KMS-11 (cell line): ENCODE measurements at regions not wholly inside any gene's neighbourhood (a gene's known extent, or its start where the extent isn't known, plus 50 kb on each side); places are given as distances from the start of the nearest gene placed in this dataset.

Experiments used
- H2AFZ ChIP-seq: fragments of 200-600 bp; sonication (generic); 2 replicates; pipeline ENCODE4 v1.6.1; 2016; ENCODE audit warnings: antibody characterized with exemption, mixed run types, low read depth
- H3K27ac ChIP-seq: fragments of 200-600 bp; sonication (generic); 2 replicates; pipeline ENCODE4 v1.6.1; 2016; ENCODE audit warnings: mild to moderate bottlenecking, mixed run types
- H3K27me3 ChIP-seq: fragments of 200-600 bp; sonication (generic); 2 replicates; pipeline ENCODE4 v1.6.1; 2017; ENCODE audit warnings: mild to moderate bottlenecking, low read depth, mixed run types, moderate library complexity; ENCODE audit not compliant: insufficient read depth
- H3K36me3 ChIP-seq: fragments of 200-600 bp; sonication (generic); 2 replicates; pipeline ENCODE4 v1.6.1; 2017; ENCODE audit warnings: mild to moderate bottlenecking, mixed run types; ENCODE audit not compliant: insufficient read depth
- H3K4me1 ChIP-seq: fragments of 200-600 bp; sonication (generic); 2 replicates; pipeline ENCODE4 v1.6.1; 2016; ENCODE audit warnings: mild to moderate bottlenecking, low read depth, mixed run types; ENCODE audit not compliant: poor library complexity, severe bottlenecking
- H3K4me2 ChIP-seq: fragments of 200-600 bp; sonication (generic); 2 replicates; pipeline ENCODE4 v1.7.0; 2016; ENCODE audit warnings: mild to moderate bottlenecking, mixed run types
- H3K4me3 ChIP-seq: fragments of 200-600 bp; sonication (generic); IDR thresholded peaks from 2 replicates; pipeline ENCODE4 v1.6.1; 2017; ENCODE audit warnings: low read depth, low read length, mixed read lengths; ENCODE audit not compliant: insufficient read depth
- H3K79me2 ChIP-seq: fragments of 200-600 bp; sonication (generic); 2 replicates; pipeline ENCODE4 v1.6.1; 2016; ENCODE audit warnings: low read depth, mixed run types; ENCODE audit not compliant: insufficient read depth
- H3K9ac ChIP-seq: fragments of 200-600 bp; sonication (generic); 2 replicates; pipeline ENCODE4 v1.6.1; 2016; ENCODE audit warnings: mild to moderate bottlenecking, mixed run types
- H4K20me1 ChIP-seq: fragments of 200-600 bp; sonication (generic); 2 replicates; pipeline ENCODE4 v1.6.1; 2016; ENCODE audit warnings: mild to moderate bottlenecking, mixed run types; ENCODE audit not compliant: insufficient read depth
- TF ChIP-seq, protein P1 (sequence below): fragments of 200-600 bp; sonication (generic); conservative IDR thresholded peaks from 2 replicates; pipeline ENCODE4 v1.6.1; 2017; ENCODE audit warnings: low read depth, mild to moderate bottlenecking, antibody characterized with exemption, low read length, moderate library complexity, mixed read lengths

DNA sequence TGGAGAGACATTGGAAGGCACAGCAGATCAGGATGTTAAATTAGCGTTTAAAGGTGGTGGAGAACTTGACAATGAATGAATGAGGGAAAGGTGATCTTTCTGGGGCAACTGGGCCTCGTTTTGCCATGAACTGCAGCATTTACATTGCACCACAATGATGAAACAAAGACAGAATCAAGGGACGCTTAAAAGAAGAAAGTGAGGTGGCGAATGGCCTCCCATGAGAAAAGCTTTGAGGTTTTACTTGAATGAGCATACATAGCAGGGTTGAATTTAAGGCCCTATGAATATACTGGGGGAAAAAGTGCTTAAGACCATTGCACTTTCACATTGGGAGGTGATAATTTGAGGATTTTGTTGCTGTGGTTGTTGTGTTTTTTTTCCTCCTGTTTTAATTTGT, 476.4 kb downstream of the ISL1 start:
- Histone ChIP-seq H3K4me1 (no peaks in the 10 kb centered on the region), H3K36me3 (no peaks in the 10 kb centered on the region), H3K4me3 (no peak overlapping the region), H3K27me3 (no peaks in the 10 kb centered on the region), H3K4me2 (no peak overlapping the region), H3K27ac (no peak overlapping the region), H2AFZ (no peak overlapping the region), H3K79me2 (no peaks in the 10 kb centered on the region), H3K9ac (no peak overlapping the region), H4K20me1 (no peaks in the 10 kb centered on the region)
- TF ChIP-seq, protein P1, sequence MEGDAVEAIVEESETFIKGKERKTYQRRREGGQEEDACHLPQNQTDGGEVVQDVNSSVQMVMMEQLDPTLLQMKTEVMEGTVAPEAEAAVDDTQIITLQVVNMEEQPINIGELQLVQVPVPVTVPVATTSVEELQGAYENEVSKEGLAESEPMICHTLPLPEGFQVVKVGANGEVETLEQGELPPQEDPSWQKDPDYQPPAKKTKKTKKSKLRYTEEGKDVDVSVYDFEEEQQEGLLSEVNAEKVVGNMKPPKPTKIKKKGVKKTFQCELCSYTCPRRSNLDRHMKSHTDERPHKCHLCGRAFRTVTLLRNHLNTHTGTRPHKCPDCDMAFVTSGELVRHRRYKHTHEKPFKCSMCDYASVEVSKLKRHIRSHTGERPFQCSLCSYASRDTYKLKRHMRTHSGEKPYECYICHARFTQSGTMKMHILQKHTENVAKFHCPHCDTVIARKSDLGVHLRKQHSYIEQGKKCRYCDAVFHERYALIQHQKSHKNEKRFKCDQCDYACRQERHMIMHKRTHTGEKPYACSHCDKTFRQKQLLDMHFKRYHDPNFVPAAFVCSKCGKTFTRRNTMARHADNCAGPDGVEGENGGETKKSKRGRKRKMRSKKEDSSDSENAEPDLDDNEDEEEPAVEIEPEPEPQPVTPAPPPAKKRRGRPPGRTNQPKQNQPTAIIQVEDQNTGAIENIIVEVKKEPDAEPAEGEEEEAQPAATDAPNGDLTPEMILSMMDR, result no peak

DNA sequence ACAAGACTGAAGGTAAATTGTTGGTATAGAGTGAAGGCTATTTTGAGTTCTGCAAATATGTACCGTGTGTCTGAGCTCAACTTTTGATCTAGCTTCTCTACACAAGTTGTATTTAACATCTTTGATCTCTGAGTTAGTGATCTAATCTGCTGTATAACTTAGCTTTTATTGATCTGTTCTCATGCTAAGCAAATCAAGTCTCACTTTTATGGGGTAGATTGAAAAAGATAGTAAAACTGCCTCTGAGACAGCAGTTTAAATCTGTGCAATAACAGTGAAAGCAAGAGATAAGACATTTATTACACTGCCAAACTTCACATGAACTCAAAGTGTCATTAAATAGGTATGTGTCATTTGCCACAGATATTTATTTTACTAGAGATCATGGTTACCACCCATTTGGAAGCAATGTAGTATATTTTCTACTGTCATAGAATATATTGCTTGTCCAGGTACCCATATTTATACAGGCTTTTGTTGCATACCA, 477.3 kb downstream of the ISL1 start:
- Histone ChIP-seq H3K9ac (no peak overlapping the region), H2AFZ (no peak overlapping the region), H3K4me2 (no peak overlapping the region), H3K27me3 (no peaks in the 10 kb centered on the region), H3K36me3 (no peaks in the 10 kb centered on the region), H3K4me1 (no peaks in the 10 kb centered on the region), H3K4me3 (no peak overlapping the region), H3K79me2 (no peaks in the 10 kb centered on the region), H3K27ac (no peak overlapping the region), H4K20me1 (no peaks in the 10 kb centered on the region)
- TF ChIP-seq, protein P1, result no peak

DNA sequence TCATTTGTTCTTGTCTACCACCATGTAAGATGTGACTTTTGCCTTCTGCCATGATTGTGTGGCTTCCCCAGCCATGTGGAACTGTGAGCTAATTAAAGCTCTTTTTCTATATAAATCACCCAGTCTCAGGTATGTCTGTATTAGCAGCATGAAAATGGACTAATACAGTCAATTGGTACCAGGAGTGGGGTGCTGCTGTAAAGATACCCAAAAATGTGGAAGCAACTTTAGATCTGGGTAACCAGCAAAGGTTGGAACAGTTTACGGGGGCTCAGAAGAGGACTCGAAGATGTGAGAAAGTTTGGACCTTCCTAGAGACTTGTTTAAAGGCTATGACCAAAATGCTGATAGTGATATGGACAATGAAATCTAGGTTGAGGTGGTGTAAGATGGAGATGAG, 488.9 kb downstream of the ISL1 start:
- no peaks in the 10 kb centered on the region for H3K36me3 ChIP-seq
- H3K27me3 ChIP-seq, result no peaks in the 10 kb centered on the region
- H3K4me3 ChIP-seq, result no peak overlapping the region
- H3K4me1 ChIP-seq, result no peaks in the 10 kb centered on the region
- no peaks in the 10 kb centered on the region for H3K79me2 ChIP-seq
- H3K4me2 ChIP-seq, result no peak overlapping the region
- H3K27ac ChIP-seq, result no peak overlapping the region
- no peak overlapping the region for H2AFZ ChIP-seq
- no peaks in the 10 kb centered on the region for H4K20me1 ChIP-seq
- H3K9ac ChIP-seq, result no peak overlapping the region
- TF ChIP-seq, protein P1, result no peak

DNA sequence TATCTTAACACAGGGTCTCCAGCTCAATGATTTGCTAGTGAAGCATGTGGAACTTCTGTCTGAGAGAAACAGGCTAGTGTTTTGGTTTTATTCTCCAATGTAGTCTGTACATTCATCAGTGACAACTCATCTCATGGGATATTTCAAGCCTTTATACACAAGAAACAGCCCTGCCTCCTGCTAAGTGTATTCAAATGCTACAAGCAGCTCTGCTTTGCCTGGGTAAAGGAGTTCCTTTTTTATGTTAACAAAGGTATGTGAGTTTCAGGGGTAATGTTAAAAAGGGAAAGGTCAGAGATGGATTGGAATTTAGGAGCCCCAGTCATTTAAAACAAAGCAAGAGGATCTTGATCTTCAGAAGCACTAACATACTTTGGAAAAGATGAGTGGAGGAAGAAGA, 498.7 kb downstream of the ISL1 start:
- H2AFZ ChIP-seq, result no peak overlapping the region
- H4K20me1 ChIP-seq, result no peaks in the 10 kb centered on the region
- TF ChIP-seq, protein P1, result no peak
- H3K4me3 ChIP-seq, result no peak overlapping the region
- H3K27me3 ChIP-seq, result no peaks in the 10 kb centered on the region
- H3K4me1 ChIP-seq, result no peaks in the 10 kb centered on the region
- H3K4me2 ChIP-seq, result no peak overlapping the region
- H3K9ac ChIP-seq, result no peak overlapping the region
- H3K79me2 ChIP-seq, result no peaks in the 10 kb centered on the region
- no peak overlapping the region for H3K27ac ChIP-seq
- no peaks in the 10 kb centered on the region for H3K36me3 ChIP-seq
